Liver (tissue), 3 donors: ENCODE measurements at regions not wholly inside any gene's neighbourhood (a gene's known extent, or its start where the extent isn't known, plus 50 kb on each side); places are given as distances from the start of the nearest gene placed in this dataset.

Experiments
- EGR1 ChIP-seq, 2 donors: IDR thresholded peaks; 2 replicates each; pipeline ENCODE4 v1.6.1; 2016 to 2018; ENCODE audit warnings: antibody characterized with exemption in 2 of 2, low read depth in 2 of 2
- HNF4A ChIP-seq, 2 donors: conservative IDR thresholded peaks; 2 replicates each; pipeline ENCODE4 v1.6.1; 2016; ENCODE audit warnings: antibody characterized with exemption in 2 of 2, mild to moderate bottlenecking in 2 of 2
- MAX ChIP-seq: IDR thresholded peaks from 2 replicates; pipeline ENCODE4 v1.6.1; 2016; ENCODE audit warnings: antibody characterized with exemption
- RAD21 ChIP-seq, 2 donors: IDR thresholded peaks; 2 replicates each; pipeline ENCODE4 v1.6.1; 2016; ENCODE audit warnings: antibody characterized with exemption in 2 of 2, mild to moderate bottlenecking in 2 of 2
- SP1 ChIP-seq: IDR thresholded peaks from 2 replicates; pipeline ENCODE4 v1.6.1; 2018; ENCODE audit warnings: antibody characterized with exemption, mild to moderate bottlenecking
- TAF1 ChIP-seq: conservative IDR thresholded peaks from 2 replicates; pipeline ENCODE4 v1.6.1; 2016; ENCODE audit warnings: antibody characterized with exemption, mild to moderate bottlenecking
- TF ChIP-seq, protein P1 (sequence below): fragments of 150-350 bp; IDR thresholded peaks from 2 replicates; pipeline ENCODE4 v1.5.1; 2017; ENCODE audit warnings: improper control_type of control experiment, low read depth, low read length; ENCODE audit not compliant: missing input control
- TF ChIP-seq, protein P2 (sequence below): IDR thresholded peaks from 2 replicates; pipeline ENCODE4 v1.6.1; 2016; ENCODE audit warnings: antibody characterized with exemption, mild to moderate bottlenecking
- donor health status: healthy.
- donor health status: healthy.

GRCh38 chrX:22538580-22538979 lies 265.9 kb downstream of the CBLL2 start:
- TF ChIP-seq EGR1 (IDR thresholded peaks at IDR 0.05; ENCODE audit: low read depth in 2 of 2) (no peak), MAX (no peak), SP1 (no peak), RAD21 (IDR thresholded peaks at IDR 0.05) (no peak), HNF4A (conservative IDR thresholded peaks at IDR 0.05) (no peak), TAF1 (no peak)
- TF ChIP-seq, protein P1, sequence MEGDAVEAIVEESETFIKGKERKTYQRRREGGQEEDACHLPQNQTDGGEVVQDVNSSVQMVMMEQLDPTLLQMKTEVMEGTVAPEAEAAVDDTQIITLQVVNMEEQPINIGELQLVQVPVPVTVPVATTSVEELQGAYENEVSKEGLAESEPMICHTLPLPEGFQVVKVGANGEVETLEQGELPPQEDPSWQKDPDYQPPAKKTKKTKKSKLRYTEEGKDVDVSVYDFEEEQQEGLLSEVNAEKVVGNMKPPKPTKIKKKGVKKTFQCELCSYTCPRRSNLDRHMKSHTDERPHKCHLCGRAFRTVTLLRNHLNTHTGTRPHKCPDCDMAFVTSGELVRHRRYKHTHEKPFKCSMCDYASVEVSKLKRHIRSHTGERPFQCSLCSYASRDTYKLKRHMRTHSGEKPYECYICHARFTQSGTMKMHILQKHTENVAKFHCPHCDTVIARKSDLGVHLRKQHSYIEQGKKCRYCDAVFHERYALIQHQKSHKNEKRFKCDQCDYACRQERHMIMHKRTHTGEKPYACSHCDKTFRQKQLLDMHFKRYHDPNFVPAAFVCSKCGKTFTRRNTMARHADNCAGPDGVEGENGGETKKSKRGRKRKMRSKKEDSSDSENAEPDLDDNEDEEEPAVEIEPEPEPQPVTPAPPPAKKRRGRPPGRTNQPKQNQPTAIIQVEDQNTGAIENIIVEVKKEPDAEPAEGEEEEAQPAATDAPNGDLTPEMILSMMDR = no peak
- TF ChIP-seq, protein P2, sequence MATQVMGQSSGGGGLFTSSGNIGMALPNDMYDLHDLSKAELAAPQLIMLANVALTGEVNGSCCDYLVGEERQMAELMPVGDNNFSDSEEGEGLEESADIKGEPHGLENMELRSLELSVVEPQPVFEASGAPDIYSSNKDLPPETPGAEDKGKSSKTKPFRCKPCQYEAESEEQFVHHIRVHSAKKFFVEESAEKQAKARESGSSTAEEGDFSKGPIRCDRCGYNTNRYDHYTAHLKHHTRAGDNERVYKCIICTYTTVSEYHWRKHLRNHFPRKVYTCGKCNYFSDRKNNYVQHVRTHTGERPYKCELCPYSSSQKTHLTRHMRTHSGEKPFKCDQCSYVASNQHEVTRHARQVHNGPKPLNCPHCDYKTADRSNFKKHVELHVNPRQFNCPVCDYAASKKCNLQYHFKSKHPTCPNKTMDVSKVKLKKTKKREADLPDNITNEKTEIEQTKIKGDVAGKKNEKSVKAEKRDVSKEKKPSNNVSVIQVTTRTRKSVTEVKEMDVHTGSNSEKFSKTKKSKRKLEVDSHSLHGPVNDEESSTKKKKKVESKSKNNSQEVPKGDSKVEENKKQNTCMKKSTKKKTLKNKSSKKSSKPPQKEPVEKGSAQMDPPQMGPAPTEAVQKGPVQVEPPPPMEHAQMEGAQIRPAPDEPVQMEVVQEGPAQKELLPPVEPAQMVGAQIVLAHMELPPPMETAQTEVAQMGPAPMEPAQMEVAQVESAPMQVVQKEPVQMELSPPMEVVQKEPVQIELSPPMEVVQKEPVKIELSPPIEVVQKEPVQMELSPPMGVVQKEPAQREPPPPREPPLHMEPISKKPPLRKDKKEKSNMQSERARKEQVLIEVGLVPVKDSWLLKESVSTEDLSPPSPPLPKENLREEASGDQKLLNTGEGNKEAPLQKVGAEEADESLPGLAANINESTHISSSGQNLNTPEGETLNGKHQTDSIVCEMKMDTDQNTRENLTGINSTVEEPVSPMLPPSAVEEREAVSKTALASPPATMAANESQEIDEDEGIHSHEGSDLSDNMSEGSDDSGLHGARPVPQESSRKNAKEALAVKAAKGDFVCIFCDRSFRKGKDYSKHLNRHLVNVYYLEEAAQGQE = no peak
